Common myeloid progenitor, CD34-positive (primary cell): ENCODE measurements at regions not wholly inside any gene's neighbourhood (a gene's known extent, or its start where the extent isn't known, plus 50 kb on each side); places are given as distances from the start of the nearest gene placed in this dataset.

Experiments used
- CTCF ChIA-PET: fragments of 350-600 bp; sonication (Branson Sonifier 250); formaldehyde crosslinking; loops from one replicate; lab custom pipeline; 2021; ENCODE audit warnings: antibody characterized with exemption; lab: Charles Lee
- POLR2A ChIA-PET: fragments of 350-600 bp; sonication (Branson Sonifier 250); formaldehyde crosslinking; loops from one replicate; lab custom pipeline; 2021; ENCODE audit warnings: antibody characterized with exemption; lab: Charles Lee
- DNase-seq, 3 donors: peaks; one replicate each; pipeline versions ENCODE4 v3.0.0 to v3.0.0-alpha.2; 2013
- H3K27ac ChIP-seq, 2 experiments: 1 replicate in 1 of 2; 2 replicates in 1 of 2; pipeline ENCODE4 v1.7.0; 2013; ENCODE audit warnings: inconsistent platforms in 2 of 2, low read length in 2 of 2, mild to moderate bottlenecking in 2 of 2, low read depth in 1 of 2, moderate library complexity in 1 of 2; ENCODE audit not compliant: severe bottlenecking in 2 of 2, insufficient read depth in 1 of 2, poor library complexity in 1 of 2
- H3K27me3 ChIP-seq, 5 experiments: replicated peaks in 2 of 5; 1 replicate in 3 of 5; 2 replicates in 2 of 5; pipeline versions ENCODE4 v1.6.1 to v1.7.0; 2013; ENCODE audit warnings: low read length in 4 of 5, mild to moderate bottlenecking in 2 of 5, moderate library complexity in 2 of 5, inconsistent platforms in 1 of 5; ENCODE audit not compliant: insufficient read depth in 5 of 5, control insufficient read depth in 4 of 5
- H3K36me3 ChIP-seq, 4 experiments: 1 replicate in 2 of 4; 2 replicates in 2 of 4; pipeline versions ENCODE4 v1.6.1 to v1.7.0; 2013; ENCODE audit warnings: low read length in 3 of 4, control low read depth in 1 of 4, mild to moderate bottlenecking in 1 of 4; ENCODE audit not compliant: control insufficient read depth in 4 of 4, insufficient read depth in 4 of 4
- H3K4me1 ChIP-seq, 4 experiments: 1 replicate in 3 of 4; 2 replicates in 1 of 4; pipeline versions ENCODE4 v1.6.1 to v1.7.1; 2013; ENCODE audit warnings: low read length in 3 of 4, mild to moderate bottlenecking in 3 of 4, control low read depth in 1 of 4, inconsistent platforms in 1 of 4, moderate library complexity in 1 of 4; ENCODE audit not compliant: control insufficient read depth in 4 of 4, insufficient read depth in 4 of 4; ENCODE audit errors: control extremely low read depth in 1 of 4
- H3K4me3 ChIP-seq, 7 experiments: 1 replicate in 4 of 7; 2 replicates in 3 of 7; pipeline versions ENCODE4 v1.5.1 to v1.7.0; 2013; ENCODE audit warnings: mild to moderate bottlenecking in 7 of 7, low read length in 6 of 7, moderate library complexity in 6 of 7, inconsistent platforms in 2 of 7, low read depth in 2 of 7, control low read depth in 1 of 7; ENCODE audit not compliant: insufficient read depth in 4 of 7, control insufficient read depth in 1 of 7; ENCODE audit errors: extremely low read depth in 1 of 7
- H3K9me3 ChIP-seq, 5 experiments: 1 replicate in 4 of 5; 2 replicates in 1 of 5; pipeline versions ENCODE4 v1.6.1 to v1.7.1; 2013; ENCODE audit warnings: low read length in 4 of 5, mild to moderate bottlenecking in 2 of 5, inconsistent platforms in 1 of 5, low read depth in 1 of 5, moderate library complexity in 1 of 5; ENCODE audit not compliant: control insufficient read depth in 4 of 5, insufficient read depth in 2 of 5; ENCODE audit errors: control extremely low read depth in 1 of 5
- WGBS: methylation state at CpG from one replicate; pipeline ENCODE4 v1.1.5; 2013; ENCODE audit not compliant: insufficient coverage; 5-methylcytosine and 5-hydroxymethylcytosine counted together

- no peaks in the 10 kb centered on the region for H3K4me1 ChIP-seq
- no peak overlapping the region for H3K4me3 ChIP-seq
- DNase-seq = no peak
- no peaks in the 10 kb centered on the region for H3K9me3 ChIP-seq
- ChIA-PET CTCF (no interaction called here), POLR2A (no interaction called here)
- H3K27ac ChIP-seq = no peak overlapping the region
- no peaks in the 10 kb centered on the region for H3K27me3 ChIP-seq
- no peaks in the 10 kb centered on the region for H3K36me3 ChIP-seq
- whole genome bisulfite sequencing = 95% methylated on average over 2 of the region's 4 CpGs
Measured at GRCh38 chr2:66695226-66695735, 260.4 kb downstream of the MEIS1 start.

DNA sequence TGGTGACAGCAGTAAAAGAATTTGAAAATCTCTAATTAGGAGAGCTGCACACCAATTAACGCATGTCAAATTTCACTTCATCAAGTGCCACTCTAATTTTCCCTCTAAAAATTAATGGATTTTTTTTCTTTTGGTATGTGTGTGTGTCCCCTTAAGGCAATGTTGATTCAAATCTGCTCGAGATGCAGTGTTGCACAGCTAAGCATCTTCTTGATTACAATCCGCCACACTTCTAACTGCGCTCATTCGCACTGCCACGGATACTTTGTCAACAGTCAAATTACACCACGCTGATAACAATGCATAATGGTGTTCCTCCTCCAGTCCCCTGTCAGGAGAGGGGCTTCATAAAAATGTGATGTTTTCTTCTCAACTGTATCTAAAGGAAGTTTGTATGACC, 261.4 kb downstream of the MEIS1 start:
- H3K36me3 ChIP-seq = no peaks in the 10 kb centered on the region
- no peaks in the 10 kb centered on the region for H3K9me3 ChIP-seq
- H3K27ac ChIP-seq = no peak overlapping the region
- no peak overlapping the region for H3K4me3 ChIP-seq
- ChIA-PET CTCF (no interaction called here), POLR2A (no interaction called here)
- H3K27me3 ChIP-seq = no peaks in the 10 kb centered on the region
- DNase-seq = no peak
- 90% methylated on average over 2 of the region's 7 CpGs for WGBS
- H3K4me1 ChIP-seq = no peaks in the 10 kb centered on the region

- H3K4me1 ChIP-seq = no peaks in the 10 kb centered on the region
- POLR2A ChIA-PET = no interaction called here
- no peaks in the 10 kb centered on the region for H3K36me3 ChIP-seq
- no CpG with 5 or more reads among the region's 4 CpGs for WGBS
- H3K4me3 ChIP-seq = no peak overlapping the region
- CTCF ChIA-PET = no interaction called here
- H3K27ac ChIP-seq = no peak overlapping the region
- H3K27me3 ChIP-seq = no peaks in the 10 kb centered on the region
- no peak for DNase-seq
- H3K9me3 ChIP-seq = no peaks in the 10 kb centered on the region
Measured at GRCh38 chr2:66696886-66697285, 262.0 kb downstream of the MEIS1 start.

GRCh38 chr2:66697366-66697765, 262.4 kb downstream of the MEIS1 start:
- Histone ChIP-seq H3K9me3 (no peaks in the 10 kb centered on the region), H3K27ac (no peak overlapping the region), H3K4me3 (no peak overlapping the region), H3K27me3 (no peaks in the 10 kb centered on the region), H3K4me1 (no peaks in the 10 kb centered on the region), H3K36me3 (no peaks in the 10 kb centered on the region)
- ChIA-PET POLR2A (no interaction called here), CTCF (no interaction called here)
- no CpG with 5 or more reads among the region's 4 CpGs for WGBS
- DNase-seq = no peak

GRCh38 chr2:66698091-66698490, 263.2 kb downstream of the MEIS1 start:
- no peaks in the 10 kb centered on the region for H3K9me3 ChIP-seq
- 100% methylated on average over 1 of the region's 3 CpGs for WGBS
- ChIA-PET CTCF (no interaction called here), POLR2A (no interaction called here)
- no peaks in the 10 kb centered on the region for H3K27me3 ChIP-seq
- H3K27ac ChIP-seq = no peak overlapping the region
- DNase-seq = no peak
- no peaks in the 10 kb centered on the region for H3K36me3 ChIP-seq
- no peak overlapping the region for H3K4me3 ChIP-seq
- H3K4me1 ChIP-seq = no peaks in the 10 kb centered on the region

DNA sequence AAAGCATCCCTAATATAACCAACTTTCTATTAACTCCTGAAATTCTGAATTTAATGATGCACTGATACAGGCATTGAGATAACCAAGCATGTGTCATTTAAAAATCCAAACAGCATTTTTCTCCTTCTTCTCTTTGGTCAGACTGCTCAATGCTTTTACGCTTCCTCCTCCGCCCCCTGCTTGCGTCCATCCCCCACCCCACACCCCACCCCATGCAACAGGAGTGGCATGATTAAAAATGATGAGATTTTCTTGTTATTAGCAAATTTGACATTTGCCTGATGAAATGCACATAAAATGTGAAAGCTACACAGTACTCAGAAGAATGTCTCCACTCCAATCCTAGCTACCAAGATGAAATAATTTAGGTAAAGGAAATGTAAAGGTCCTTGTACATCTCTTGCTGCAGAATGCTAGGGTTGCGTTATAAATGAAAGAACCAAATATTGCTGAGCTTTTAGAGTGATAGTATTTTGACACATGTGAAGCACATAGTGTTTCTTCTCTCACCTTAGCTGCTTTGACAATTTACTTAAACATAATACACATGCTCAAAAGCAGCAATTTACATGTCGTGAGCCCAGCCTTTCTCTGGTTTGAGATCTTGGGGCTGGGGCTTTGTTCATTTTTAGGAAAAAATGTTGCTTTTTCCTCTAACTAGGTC, 263.8 kb downstream of the MEIS1 start:
- Histone ChIP-seq H3K36me3 (no peaks in the 10 kb centered on the region), H3K4me3 (no peak overlapping the region), H3K9me3 (no peaks in the 10 kb centered on the region), H3K27ac (no peak overlapping the region), H3K27me3 (no peaks in the 10 kb centered on the region), H3K4me1 (no peaks in the 10 kb centered on the region)
- DNase-seq = no peak
- ChIA-PET CTCF (no interaction called here), POLR2A (no interaction called here)
- no CpG with 5 or more reads among the region's 5 CpGs for WGBS

- no CpG with 5 or more reads among the region's 4 CpGs for WGBS
- H3K27me3 ChIP-seq = no peaks in the 10 kb centered on the region
Measured at GRCh38 chr2:66699416-66699792, 264.5 kb downstream of the MEIS1 start.

More at GRCh38 chr2:66699416-66699792, 264.5 kb downstream of the MEIS1 start:
- no peaks in the 10 kb centered on the region for H3K4me1 ChIP-seq
- POLR2A ChIA-PET = no interaction called here
- no peak for DNase-seq
- H3K36me3 ChIP-seq = no peaks in the 10 kb centered on the region
- CTCF ChIA-PET = no interaction called here
- H3K4me3 ChIP-seq = no peak overlapping the region
- H3K9me3 ChIP-seq = no peaks in the 10 kb centered on the region
- H3K27ac ChIP-seq = no peak overlapping the region
